Subcutaneous abdominal adipose tissue (tissue), 5 donors: ENCODE measurements at regions not wholly inside any gene's neighbourhood (a gene's known extent, or its start where the extent isn't known, plus 50 kb on each side); places are given as distances from the start of the nearest gene placed in this dataset.

Source experiments
- H3K27ac ChIP-seq: one replicate; pipeline ENCODE4 v1.7.0; 2013; ENCODE audit warnings: low read depth, mild to moderate bottlenecking, inconsistent platforms, low read length, moderate library complexity
- H3K27me3 ChIP-seq, 5 donors: one replicate each; pipeline ENCODE4 v1.7.0; 2013; ENCODE audit warnings: low read length in 5 of 5, inconsistent platforms in 1 of 5; ENCODE audit not compliant: control insufficient read depth in 5 of 5, insufficient read depth in 4 of 5
- H3K36me3 ChIP-seq, 5 donors: one replicate each; pipeline ENCODE4 v1.7.0; 2013; ENCODE audit warnings: low read length in 5 of 5; ENCODE audit not compliant: control insufficient read depth in 5 of 5, insufficient read depth in 5 of 5
- H3K4me1 ChIP-seq, 5 donors: one replicate each; pipeline ENCODE4 v1.7.0; 2013; ENCODE audit warnings: low read length in 5 of 5, mild to moderate bottlenecking in 3 of 5, moderate library complexity in 1 of 5; ENCODE audit not compliant: control insufficient read depth in 5 of 5, insufficient read depth in 5 of 5
- H3K4me3 ChIP-seq, 5 donors: one replicate each; pipeline ENCODE4 v1.7.0; 2013; ENCODE audit warnings: low read length in 5 of 5, low read depth in 1 of 5
- H3K9ac ChIP-seq, 5 donors: one replicate each; pipeline ENCODE4 v1.7.0; 2013; ENCODE audit warnings: low read length in 5 of 5, mild to moderate bottlenecking in 4 of 5, moderate library complexity in 3 of 5
- H3K9me3 ChIP-seq, 5 donors: one replicate each; pipeline ENCODE4 v1.7.0; 2013; ENCODE audit warnings: low read length in 5 of 5; ENCODE audit not compliant: control insufficient read depth in 5 of 5
- donor health status: healthy.
- donor health status: healthy.
- donor health status: healthy.
- donor health status: healthy.
- donor health status: healthy.

DNA sequence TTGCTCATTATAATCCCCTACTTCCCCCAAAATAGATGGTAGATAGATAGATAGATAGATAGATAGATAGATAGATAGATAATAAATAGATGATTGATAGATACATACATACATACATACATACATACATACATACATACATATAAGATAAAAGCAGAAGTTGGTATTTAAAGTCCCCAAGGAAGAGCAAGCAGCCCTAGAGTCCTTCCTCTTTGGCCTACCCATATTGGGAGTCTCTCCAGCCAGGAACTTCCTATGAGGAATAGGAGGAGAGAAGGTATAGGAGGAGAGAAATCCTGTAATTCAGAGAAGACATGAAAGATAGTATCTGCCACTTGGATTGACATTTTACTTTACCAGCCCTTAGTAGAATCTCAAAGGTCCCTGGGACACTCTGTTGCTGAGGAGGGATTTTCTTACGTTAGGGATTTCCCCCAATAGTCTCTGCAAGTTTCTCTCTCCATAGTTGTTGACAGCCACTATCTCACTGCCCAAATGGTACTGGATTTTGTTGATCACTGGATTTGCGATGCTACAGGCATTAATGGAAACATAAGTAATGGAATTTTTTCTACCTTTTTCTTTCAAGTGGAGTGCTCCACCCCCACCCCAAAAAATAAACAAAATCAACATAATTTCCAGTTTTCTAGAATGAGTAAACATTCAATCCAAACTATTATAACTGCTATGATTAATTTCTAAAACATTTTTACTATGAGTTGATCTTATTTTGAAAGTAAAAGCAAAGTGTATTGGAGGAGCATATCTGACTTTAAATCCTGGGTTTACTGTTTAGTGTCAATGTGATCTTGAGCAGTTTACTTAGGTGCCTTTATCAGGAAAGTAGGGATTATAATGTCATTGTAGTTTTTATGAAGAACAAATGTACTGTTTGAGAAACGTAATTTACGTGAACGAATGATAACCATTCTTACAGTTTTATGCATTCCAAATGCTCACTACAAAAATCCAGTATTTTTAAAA lies 93.2 kb upstream of the TNFSF4 start:
- Histone ChIP-seq H3K9me3 (no peaks in the 10 kb centered on the region), H3K27ac (no peak overlapping the region), H3K4me3 (no peak overlapping the region), H3K9ac (no peak overlapping the region), H3K36me3 (no peaks in the 10 kb centered on the region), H3K27me3 (no peaks in the 10 kb centered on the region), H3K4me1 (no peaks in the 10 kb centered on the region)

DNA sequence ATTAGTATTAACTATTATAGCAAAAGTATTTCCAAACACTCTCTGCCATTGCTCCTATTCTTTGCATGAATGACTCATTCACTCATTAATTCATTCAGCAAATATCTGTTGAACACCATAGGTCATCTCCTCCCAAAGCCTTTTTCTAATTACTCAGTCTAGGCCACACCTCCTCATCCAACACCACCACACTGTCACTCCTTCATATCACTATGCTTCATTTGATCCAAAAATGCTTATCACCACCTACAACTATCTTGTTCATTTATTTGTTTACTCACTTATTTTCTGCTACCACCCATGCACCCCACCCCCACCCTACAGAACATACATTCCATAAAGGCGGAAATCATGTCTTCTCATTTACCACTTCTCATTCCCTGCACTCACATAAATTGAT lies 94.4 kb upstream of the TNFSF4 start:
- H3K36me3 ChIP-seq, result no peaks in the 10 kb centered on the region
- H3K4me3 ChIP-seq, result no peak overlapping the region
- H3K27ac ChIP-seq, result no peak overlapping the region
- no peaks in the 10 kb centered on the region for H3K4me1 ChIP-seq
- no peaks in the 10 kb centered on the region for H3K27me3 ChIP-seq
- H3K9me3 ChIP-seq, result no peaks in the 10 kb centered on the region
- H3K9ac ChIP-seq, result no peak overlapping the region

DNA sequence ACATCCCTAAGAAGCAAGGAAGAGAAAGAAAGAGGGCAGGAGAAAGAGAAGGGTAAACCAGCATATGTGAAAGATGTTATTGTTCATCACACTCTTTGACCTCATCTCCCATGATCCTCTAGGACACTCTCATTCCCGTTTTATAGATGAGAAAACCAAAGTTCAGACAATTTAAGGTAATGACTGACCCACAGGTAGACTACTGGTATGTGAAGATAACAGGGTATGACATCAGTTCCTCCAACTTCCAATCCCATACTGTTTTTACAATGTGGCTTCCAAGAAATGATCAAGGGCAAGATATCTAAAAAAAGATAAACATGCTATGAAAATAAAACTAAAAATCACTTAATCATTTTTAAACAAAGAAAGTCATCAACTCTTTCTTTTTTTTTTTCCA lies 95.2 kb upstream of the TNFSF4 start:
- H3K4me1 ChIP-seq, result no peaks in the 10 kb centered on the region
- no peak overlapping the region for H3K27ac ChIP-seq
- H3K36me3 ChIP-seq, result no peaks in the 10 kb centered on the region
- no peaks in the 10 kb centered on the region for H3K9me3 ChIP-seq
- H3K4me3 ChIP-seq, result no peak overlapping the region
- H3K27me3 ChIP-seq, result no peaks in the 10 kb centered on the region
- no peak overlapping the region for H3K9ac ChIP-seq

DNA sequence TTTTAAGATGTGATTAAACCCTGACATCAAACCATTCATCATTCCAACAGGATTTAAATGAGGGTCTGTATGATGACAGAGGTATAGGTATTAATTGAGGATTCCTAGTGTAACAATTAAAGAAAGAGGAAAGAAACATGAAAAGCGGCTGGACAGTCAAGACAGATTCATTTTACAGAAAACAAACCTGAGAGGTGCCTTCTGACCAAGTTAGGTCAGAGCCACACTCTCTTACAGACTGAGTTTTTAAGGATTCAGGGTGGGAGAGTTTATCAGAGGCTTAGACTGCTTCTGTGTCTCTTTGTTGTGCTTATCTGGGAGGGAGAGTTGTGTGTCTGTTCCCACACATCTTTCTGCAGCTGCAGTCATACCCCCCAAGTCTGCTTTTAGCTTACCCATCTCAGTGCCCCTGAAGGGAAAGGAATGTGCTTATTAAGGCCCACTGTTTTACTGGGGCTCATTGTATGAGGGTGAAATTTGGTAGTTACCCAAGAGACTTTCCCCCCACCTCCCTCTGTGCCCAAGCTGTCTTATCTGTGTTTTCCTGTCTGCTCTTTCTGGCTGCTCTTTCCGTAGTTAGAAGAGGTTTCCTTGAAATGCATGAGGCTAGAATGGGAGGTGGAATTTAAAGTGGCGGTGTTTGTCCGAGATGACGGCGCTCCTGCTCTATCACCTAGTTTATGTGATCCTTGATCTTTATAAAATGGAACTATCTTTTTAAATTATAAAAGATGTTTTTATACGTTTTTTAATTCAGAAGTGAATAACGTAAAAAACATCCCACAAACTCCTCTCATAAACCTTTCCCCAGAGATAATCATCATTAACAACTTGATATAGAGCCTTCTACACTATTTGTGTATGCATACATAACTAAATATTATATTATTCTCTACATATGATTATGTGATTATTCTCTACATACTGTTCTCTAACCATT lies 96.0 kb upstream of the TNFSF4 start:
- Histone ChIP-seq H3K9ac (no peak overlapping the region), H3K4me3 (no peak overlapping the region), H3K4me1 (no peaks in the 10 kb centered on the region), H3K27me3 (no peaks in the 10 kb centered on the region), H3K27ac (no peak overlapping the region), H3K36me3 (no peaks in the 10 kb centered on the region), H3K9me3 (no peaks in the 10 kb centered on the region)

- Histone ChIP-seq H3K36me3 (no peaks in the 10 kb centered on the region), H3K27me3 (no peaks in the 10 kb centered on the region), H3K4me3 (no peak overlapping the region), H3K27ac (no peak overlapping the region), H3K9me3 (peaks cover 0 to 4% (median 0%) of the 10 kb centered on the region in 5 donors), H3K9ac (no peak overlapping the region), H3K4me1 (no peaks in the 10 kb centered on the region)
Measured at GRCh38 chr1:173303984-173304383, 96.9 kb upstream of the TNFSF4 start.

GRCh38 chr1:173304529-173305227 lies 97.5 kb upstream of the TNFSF4 start:
- Histone ChIP-seq H3K36me3 (no peaks in the 10 kb centered on the region), H3K9ac (no peak overlapping the region), H3K27ac (no peak overlapping the region), H3K27me3 (no peaks in the 10 kb centered on the region), H3K4me1 (no peaks in the 10 kb centered on the region), H3K9me3 (peaks cover 0 to 4% (median 2%) of the 10 kb centered on the region in 5 donors), H3K4me3 (no peak overlapping the region)

DNA sequence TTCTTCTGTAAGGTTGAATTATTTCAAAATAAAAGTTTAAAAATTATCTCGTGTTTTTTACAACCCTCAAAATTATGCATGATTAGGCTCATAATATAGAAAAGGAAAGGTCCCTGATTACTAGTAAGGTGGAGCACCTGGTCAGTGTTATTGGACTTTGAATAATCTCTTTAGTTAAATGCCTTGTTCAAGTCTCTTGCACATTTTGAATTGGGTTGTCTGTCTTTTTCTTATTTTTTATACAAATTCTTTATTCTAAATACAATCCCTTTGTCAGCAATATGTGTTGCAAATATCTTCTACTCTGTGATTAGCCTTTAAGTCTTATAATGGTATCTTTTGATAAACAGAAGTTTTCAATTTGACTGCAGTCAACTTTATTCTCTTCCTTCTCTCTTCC lies 100.7 kb upstream of the TNFSF4 start:
- no peaks in the 10 kb centered on the region for H3K36me3 ChIP-seq
- H3K9ac ChIP-seq, result no peak overlapping the region
- no peaks in the 10 kb centered on the region for H3K4me1 ChIP-seq
- H3K27me3 ChIP-seq, result no peaks in the 10 kb centered on the region
- H3K4me3 ChIP-seq, result no peak overlapping the region
- H3K9me3 ChIP-seq, result peaks cover 0 to 4% (median 2%) of the 10 kb centered on the region in 5 donors
- H3K27ac ChIP-seq, result no peak overlapping the region

DNA sequence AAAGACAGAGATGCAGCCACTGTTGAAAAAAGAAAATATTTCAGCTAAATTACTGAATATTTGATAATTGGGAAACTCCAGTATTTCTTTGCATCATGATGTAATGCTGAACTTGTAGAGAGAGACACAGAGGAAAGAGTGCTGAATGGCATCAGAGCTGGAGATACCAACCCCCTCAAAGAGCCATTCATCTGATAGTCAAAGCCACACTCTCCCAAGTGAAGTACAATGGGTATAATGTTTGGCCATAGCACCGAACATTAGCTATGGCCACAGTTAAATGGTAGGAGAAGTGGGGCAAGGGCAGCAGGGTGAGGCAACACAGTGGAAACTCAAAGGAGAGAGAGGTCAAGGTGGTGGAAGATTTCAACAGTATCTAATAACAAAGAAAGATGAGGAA lies 107.5 kb upstream of the TNFSF4 start:
- no peak overlapping the region for H3K27ac ChIP-seq
- no peaks in the 10 kb centered on the region for H3K4me1 ChIP-seq
- no peaks in the 10 kb centered on the region for H3K27me3 ChIP-seq
- no peak overlapping the region for H3K4me3 ChIP-seq
- no peak overlapping the region for H3K9ac ChIP-seq
- H3K9me3 ChIP-seq, result no peaks in the 10 kb centered on the region
- H3K36me3 ChIP-seq, result no peaks in the 10 kb centered on the region

DNA sequence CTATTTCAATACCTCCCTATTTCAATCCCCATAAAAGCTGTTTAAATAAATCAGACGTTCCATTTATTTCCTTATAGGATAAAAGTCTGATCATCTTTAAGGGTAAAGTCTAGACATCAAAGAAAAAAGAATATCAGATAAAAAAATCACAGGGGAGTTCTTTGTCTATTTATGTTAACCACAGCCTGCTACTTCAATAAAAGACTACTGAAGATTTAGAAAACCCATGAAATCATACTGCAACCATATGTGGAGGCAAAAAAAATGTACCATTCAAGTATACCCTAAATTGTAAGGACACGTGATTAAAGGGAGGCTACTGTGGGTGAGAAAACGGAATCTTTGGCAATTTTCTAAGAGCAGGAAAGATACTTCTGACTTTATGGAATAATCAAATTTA lies 108.2 kb upstream of the TNFSF4 start:
- Histone ChIP-seq H3K4me1 (no peaks in the 10 kb centered on the region), H3K36me3 (no peaks in the 10 kb centered on the region), H3K9me3 (no peaks in the 10 kb centered on the region), H3K9ac (no peak overlapping the region), H3K27me3 (no peaks in the 10 kb centered on the region), H3K27ac (no peak overlapping the region), H3K4me3 (no peak overlapping the region)
